Stomach (tissue), 8 donors: ENCODE measurements at regions not wholly inside any gene's neighbourhood (a gene's known extent, or its start where the extent isn't known, plus 50 kb on each side); places are given as distances from the start of the nearest gene placed in this dataset.

Experiments
- DNase-seq, 2 donors: peaks; one replicate each; pipeline versions ENCODE4 v3.0.0 to v3.0.0-alpha.2; 2013 to 2019
- H3K27ac ChIP-seq, 5 donors: fragments of 200-600 bp in 4 of 5; sonication (generic) in 4 of 5; one replicate each; pipeline ENCODE4 v1.5.1; 2013 to 2019; ENCODE audit warnings: mild to moderate bottlenecking in 1 of 5, moderate library complexity in 1 of 5
- H3K27me3 ChIP-seq, 3 donors: fragments of 200-600 bp; sonication (generic); one replicate each; pipeline ENCODE4 v1.5.1; 2017 to 2019; ENCODE audit warnings: mixed run types in 1 of 3
- H3K36me3 ChIP-seq, 4 donors: fragments of 200-600 bp; sonication (generic); 1 replicate in 3 of 4; 2 replicates in 1 of 4; pipeline ENCODE4 v1.5.1; 2016 to 2019
- H3K4me1 ChIP-seq, 4 donors: fragments of 200-600 bp; sonication (generic); one replicate each; pipeline ENCODE4 v1.5.1; 2016 to 2019
- H3K4me3 ChIP-seq, 4 donors: fragments of 200-600 bp; sonication (generic) in 3 of 4; one replicate each; pipeline ENCODE4 v1.5.1; 2016 to 2019; ENCODE audit warnings: mild to moderate bottlenecking in 1 of 4
- H3K9me3 ChIP-seq, 4 donors: fragments of 200-600 bp; sonication (generic); one replicate each; pipeline ENCODE4 v1.5.1; 2016 to 2019
- EP300 ChIP-seq: sonication (generic); formaldehyde crosslinking; IDR thresholded peaks from one replicate; pipeline ENCODE4 v1.6.1; 2017; ENCODE audit warnings: antibody characterized with exemption
- POLR2A ChIP-seq, 4 donors: fragments of 450-650 bp; IDR thresholded peaks; one replicate each; pipeline ENCODE4 v1.6.1; 2016; ENCODE audit warnings: antibody characterized with exemption in 4 of 4, control low read depth in 2 of 4, mild to moderate bottlenecking in 1 of 4, moderate library complexity in 1 of 4
- POLR2AphosphoS5 ChIP-seq, 3 donors: sonication (generic); formaldehyde crosslinking; IDR thresholded peaks; one replicate each; pipeline ENCODE4 v1.6.1; 2016; ENCODE audit warnings: antibody characterized with exemption in 3 of 3
- whole genome bisulfite sequencing, 5 donors: extraction: QIAGEN DNeasy Blood & Tissue Kit in 3 of 5; methylation state at CpG; one replicate each; pipeline versions ENCODE4 v1.1.5 to v1.1.7; 2013 to 2018; 5-methylcytosine and 5-hydroxymethylcytosine counted together
- intact Hi-C: fragments of 100-400 bp; cut with DNase I; formaldehyde crosslinking; loops from one replicate; pipeline ENCODE4 v1.15.1; 2023; ENCODE audit warnings: low total_unique reads
- TF ChIP-seq, protein P1 (sequence below), 7 experiments: fragments of 450-650 bp in 4 of 7; fragments of 200-600 bp in 3 of 7; sonication (generic) in 3 of 7; IDR thresholded peaks; one replicate each; pipeline ENCODE4 v1.5.1; 2016 to 2019; ENCODE audit warnings: antibody characterized with exemption in 7 of 7, control low read depth in 2 of 7, mild to moderate bottlenecking in 1 of 7
- donor health status: healthy with polysubstance abuse.
- donor health status: Bipolar disorder and iron deficiency.
- donor health status: healthy.

DNA sequence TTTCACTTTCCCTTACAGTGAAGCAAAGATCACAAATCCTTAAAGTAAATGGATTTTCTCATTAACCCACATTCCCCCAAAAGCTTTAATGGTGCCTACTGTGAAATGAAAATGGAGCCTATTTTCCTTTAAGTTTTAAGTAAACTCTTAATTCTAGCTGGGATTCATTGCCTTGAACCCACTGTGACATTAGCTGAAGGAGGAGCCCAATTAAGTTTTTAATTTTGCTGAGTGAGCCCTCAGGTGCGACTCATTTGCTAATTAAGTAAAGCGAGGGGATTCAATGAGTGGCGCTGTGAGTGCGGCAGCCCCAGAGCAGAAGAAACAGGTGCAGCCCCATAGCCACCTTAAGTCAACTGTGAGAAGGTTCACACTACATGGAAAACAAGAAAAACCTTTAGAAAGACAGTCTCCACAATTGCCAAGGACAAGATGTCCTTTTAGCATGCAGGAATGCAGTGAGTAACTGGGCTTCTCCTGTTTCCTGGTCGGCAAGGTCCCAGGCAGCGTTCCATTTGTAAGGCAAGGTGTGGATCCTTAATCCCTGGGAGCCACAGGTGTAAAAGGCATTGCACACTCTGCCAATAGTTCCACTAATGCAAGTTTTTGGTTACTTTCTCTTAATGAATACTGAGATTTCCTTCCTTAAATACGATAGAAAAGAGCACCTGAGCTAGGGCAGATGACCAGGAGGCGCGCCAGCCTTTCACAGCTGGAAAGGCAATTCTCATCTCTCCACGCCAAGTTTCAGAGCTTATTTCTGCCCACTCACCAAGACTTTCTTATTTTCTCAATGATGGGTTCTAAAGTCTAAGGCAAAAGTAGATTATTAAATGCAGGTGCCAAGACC is 87.7 kb downstream of the TMEM18 start:
- TF ChIP-seq POLR2AphosphoS5 (IDR thresholded peaks at IDR 0.05) (peak in 1 of 3 donors; percentile 33), POLR2A (IDR thresholded peaks at IDR 0.05) (no peak), EP300 (no peak)
- no peak overlapping the region for H3K4me3 ChIP-seq
- 74 to 81% (median 78%) methylated on average over 10 of the region's 10 CpGs for WGBS, 5 donors
- DNase-seq: peak; percentile 34 to 74
- intact Hi-C loops: no loop called here
- H3K27ac ChIP-seq: peak overlapping the region in 1 of 5 donors; percentile 22
- H3K36me3 ChIP-seq: no peaks in the 10 kb centered on the region
- H3K9me3 ChIP-seq: no peaks in the 10 kb centered on the region
- peaks cover 0 to 24% (median 20%) of the 10 kb centered on the region in 4 donors for H3K4me1 ChIP-seq
- peaks cover 0 to 19% (median 0%) of the 10 kb centered on the region in 3 donors for H3K27me3 ChIP-seq

DNA sequence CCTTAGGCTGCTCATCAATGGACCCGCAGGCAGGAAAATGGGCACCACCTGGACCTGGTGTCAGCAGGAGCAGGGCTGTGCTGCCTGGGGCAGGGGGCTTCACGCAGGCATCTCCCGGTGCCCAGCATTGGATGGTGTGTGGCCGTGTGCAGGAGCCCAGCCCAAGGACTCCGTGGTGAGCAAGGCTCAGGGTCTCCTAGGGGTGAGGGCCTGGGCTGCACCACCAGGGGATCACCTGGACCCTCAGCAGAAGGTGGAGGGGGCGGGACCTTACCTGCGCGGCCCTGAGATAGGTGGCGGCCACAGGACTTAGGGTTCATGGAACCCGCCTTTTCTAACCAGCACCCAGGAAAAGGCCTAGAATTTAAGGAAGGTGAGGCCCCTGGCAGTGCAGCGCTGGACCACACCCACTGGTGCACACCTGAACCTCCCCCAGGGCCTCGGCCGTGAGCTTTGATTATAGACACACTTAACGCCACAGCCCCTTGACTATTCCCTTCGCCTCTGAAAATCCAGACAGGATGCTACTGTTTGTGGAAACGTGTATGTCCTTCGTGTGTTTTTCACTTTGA is 89.0 kb downstream of the TMEM18 start:
- no peak overlapping the region for H3K4me3 ChIP-seq
- peaks cover 0 to 24% (median 20%) of the 10 kb centered on the region in 4 donors for H3K4me1 ChIP-seq
- TF ChIP-seq POLR2AphosphoS5 (IDR thresholded peaks at IDR 0.05) (no peak), EP300 (no peak)
- TF ChIP-seq, protein P1, sequence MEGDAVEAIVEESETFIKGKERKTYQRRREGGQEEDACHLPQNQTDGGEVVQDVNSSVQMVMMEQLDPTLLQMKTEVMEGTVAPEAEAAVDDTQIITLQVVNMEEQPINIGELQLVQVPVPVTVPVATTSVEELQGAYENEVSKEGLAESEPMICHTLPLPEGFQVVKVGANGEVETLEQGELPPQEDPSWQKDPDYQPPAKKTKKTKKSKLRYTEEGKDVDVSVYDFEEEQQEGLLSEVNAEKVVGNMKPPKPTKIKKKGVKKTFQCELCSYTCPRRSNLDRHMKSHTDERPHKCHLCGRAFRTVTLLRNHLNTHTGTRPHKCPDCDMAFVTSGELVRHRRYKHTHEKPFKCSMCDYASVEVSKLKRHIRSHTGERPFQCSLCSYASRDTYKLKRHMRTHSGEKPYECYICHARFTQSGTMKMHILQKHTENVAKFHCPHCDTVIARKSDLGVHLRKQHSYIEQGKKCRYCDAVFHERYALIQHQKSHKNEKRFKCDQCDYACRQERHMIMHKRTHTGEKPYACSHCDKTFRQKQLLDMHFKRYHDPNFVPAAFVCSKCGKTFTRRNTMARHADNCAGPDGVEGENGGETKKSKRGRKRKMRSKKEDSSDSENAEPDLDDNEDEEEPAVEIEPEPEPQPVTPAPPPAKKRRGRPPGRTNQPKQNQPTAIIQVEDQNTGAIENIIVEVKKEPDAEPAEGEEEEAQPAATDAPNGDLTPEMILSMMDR (IDR thresholded peaks at IDR 0.05): no peak
- peaks cover 0 to 19% (median 0%) of the 10 kb centered on the region in 3 donors for H3K27me3 ChIP-seq
- DNase-seq: no peak
- no peaks in the 10 kb centered on the region for H3K9me3 ChIP-seq
- H3K27ac ChIP-seq: no peak overlapping the region
- WGBS, 5 donors: 91 to 94% (median 92%) methylated on average over 12 to 17 of the region's 17 CpGs
- no peaks in the 10 kb centered on the region for H3K36me3 ChIP-seq
- intact Hi-C loops: no loop called here

DNA sequence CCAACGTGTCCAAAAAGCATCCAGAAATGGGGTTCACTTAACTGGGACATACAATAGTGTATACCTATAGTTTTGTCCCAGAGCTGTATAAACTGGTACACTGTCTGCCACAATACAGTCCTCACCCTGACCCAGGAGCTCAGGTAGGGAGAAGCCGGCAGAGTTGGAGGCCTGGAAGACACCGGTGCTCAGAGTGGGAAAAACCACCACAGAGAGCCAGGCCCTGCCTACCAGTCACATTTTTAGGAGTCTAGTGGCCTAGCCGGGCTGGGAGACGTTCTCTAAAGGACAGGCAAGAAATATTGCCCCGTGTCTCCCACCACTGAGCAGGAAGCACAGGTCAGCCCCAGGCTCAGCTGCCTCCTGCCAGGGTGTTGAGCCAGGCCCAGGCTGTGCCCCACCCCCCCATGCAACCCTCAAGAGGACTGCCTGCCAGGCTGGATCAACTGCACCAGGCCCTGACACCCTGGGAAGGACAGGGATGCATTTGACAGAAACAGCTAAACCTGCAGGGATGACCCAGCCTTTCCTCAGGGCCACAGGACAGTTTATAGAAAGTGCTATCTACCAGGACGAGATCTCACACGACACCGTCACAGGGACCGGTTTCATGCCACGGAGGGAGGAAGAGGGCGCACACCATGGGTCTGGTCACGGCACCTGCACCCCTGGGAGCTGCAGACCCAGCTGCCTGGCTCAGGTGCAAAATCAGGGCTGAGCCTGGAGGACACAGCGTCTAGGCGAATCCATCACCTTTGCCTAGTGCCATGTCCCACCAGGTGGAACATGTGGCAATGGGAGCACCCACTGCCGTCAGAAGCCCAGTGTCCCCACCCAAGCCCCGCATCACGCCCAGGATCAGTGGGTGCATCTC is 89.9 kb downstream of the TMEM18 start:
- TF ChIP-seq POLR2AphosphoS5 (IDR thresholded peaks at IDR 0.05) (no peak), POLR2A (IDR thresholded peaks at IDR 0.05) (no peak), EP300 (no peak)
- TF ChIP-seq, protein P1 (IDR thresholded peaks at IDR 0.05): no peak
- peaks cover 0 to 19% (median 0%) of the 10 kb centered on the region in 3 donors for H3K27me3 ChIP-seq
- peaks cover 0 to 24% (median 20%) of the 10 kb centered on the region in 4 donors for H3K4me1 ChIP-seq
- WGBS, 5 donors: 71 to 84% (median 74%) methylated on average over 10 to 18 of the region's 18 CpGs
- DNase-seq: no peak
- no peaks in the 10 kb centered on the region for H3K9me3 ChIP-seq
- H3K36me3 ChIP-seq: no peaks in the 10 kb centered on the region
- H3K4me3 ChIP-seq: no peak overlapping the region
- H3K27ac ChIP-seq: peak overlapping the region; percentile 11 to 67 (median 53)
- intact Hi-C loops: no loop called here

DNA sequence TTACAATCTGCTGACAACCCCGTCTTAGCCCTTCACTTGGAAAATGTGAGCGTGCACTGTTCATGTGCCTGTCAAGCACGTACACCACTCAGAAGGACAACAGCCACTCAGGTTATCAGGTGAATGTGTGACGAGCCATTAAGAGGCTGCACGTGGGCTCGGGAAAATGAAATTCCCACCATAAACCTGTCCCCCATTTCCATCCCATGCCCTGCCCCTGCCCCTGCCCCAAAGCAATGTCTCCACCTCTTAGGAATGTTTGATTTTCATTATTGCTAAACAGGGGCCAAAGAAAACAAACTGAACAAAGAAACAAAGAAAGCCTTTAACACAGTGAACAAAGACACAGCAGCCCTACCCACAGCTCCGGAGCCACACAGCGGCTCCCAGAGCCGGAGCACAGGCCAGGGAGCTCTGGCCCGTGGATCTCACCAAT is 90.5 kb downstream of the TMEM18 start:
- H3K4me3 ChIP-seq: no peak overlapping the region
- peak; percentile 43 to 56 for DNase-seq
- H3K36me3 ChIP-seq: no peaks in the 10 kb centered on the region
- peaks cover 0 to 24% (median 20%) of the 10 kb centered on the region in 4 donors for H3K4me1 ChIP-seq
- TF ChIP-seq, protein P1 (IDR thresholded peaks at IDR 0.05): no peak
- no peak for TF ChIP-seq POLR2AphosphoS5 (IDR thresholded peaks at IDR 0.05)
- no peak for TF ChIP-seq EP300
- TF ChIP-seq POLR2A (IDR thresholded peaks at IDR 0.05): no peak
- H3K27ac ChIP-seq: peak overlapping the region; percentile 11 to 67 (median 53)
- H3K9me3 ChIP-seq: no peaks in the 10 kb centered on the region
- 23 to 43% (median 34%) methylated on average over 10 of the region's 10 CpGs for WGBS, 5 donors
- H3K27me3 ChIP-seq: peaks cover 0 to 19% (median 0%) of the 10 kb centered on the region in 3 donors
- intact Hi-C loops: no loop called here
